Activated naive CD4-positive, alpha-beta T cell treated with anti-CD3 and anti-CD28 coated beads for 36 hours (primary cell): ENCODE measurements at regions not wholly inside any gene's neighbourhood (a gene's known extent, or its start where the extent isn't known, plus 50 kb on each side); places are given as distances from the start of the nearest gene placed in this dataset.
"Not testable (repeated sequence)": the region's sequence is repeated elsewhere in the genome, so short reads cannot be mapped to it uniquely, and the experiment has no call there.

Experiments used
- CTCF ChIA-PET: fragments of 350-600 bp; sonication (Branson Sonifier 250); formaldehyde crosslinking; loops from one replicate; lab custom pipeline; 2021; ENCODE audit warnings: antibody characterized with exemption; lab: Charles Lee
- DNase-seq: peaks from one replicate; pipeline ENCODE4 v3.0.0-alpha.2; 2020
- H3K27ac Mint-ChIP-seq: one replicate; pipeline ENCODE4 v1.8.0; 2021; ENCODE audit warnings: mild to moderate bottlenecking, mixed read lengths
- H3K27me3 Mint-ChIP-seq: one replicate; pipeline ENCODE4 v1.8.0; 2021; ENCODE audit warnings: low read depth, mixed read lengths
- H3K36me3 Mint-ChIP-seq: one replicate; pipeline ENCODE4 v1.8.0; 2021; ENCODE audit warnings: low read depth, mixed read lengths
- H3K4me1 Mint-ChIP-seq: one replicate; pipeline ENCODE4 v1.8.0; 2021; ENCODE audit warnings: low read depth, mixed read lengths
- H3K4me3 Mint-ChIP-seq: one replicate; pipeline ENCODE4 v1.8.0; 2021; ENCODE audit warnings: mild to moderate bottlenecking, moderate library complexity, mixed read lengths
- H3K9me3 Mint-ChIP-seq: one replicate; pipeline ENCODE4 v1.8.0; 2021; ENCODE audit warnings: mixed read lengths
- intact Hi-C: fragments of 100-400 bp; cut with micrococcal nuclease; formaldehyde crosslinking; loops from one replicate; pipeline ENCODE4 v1.15.1; 2023

DNA sequence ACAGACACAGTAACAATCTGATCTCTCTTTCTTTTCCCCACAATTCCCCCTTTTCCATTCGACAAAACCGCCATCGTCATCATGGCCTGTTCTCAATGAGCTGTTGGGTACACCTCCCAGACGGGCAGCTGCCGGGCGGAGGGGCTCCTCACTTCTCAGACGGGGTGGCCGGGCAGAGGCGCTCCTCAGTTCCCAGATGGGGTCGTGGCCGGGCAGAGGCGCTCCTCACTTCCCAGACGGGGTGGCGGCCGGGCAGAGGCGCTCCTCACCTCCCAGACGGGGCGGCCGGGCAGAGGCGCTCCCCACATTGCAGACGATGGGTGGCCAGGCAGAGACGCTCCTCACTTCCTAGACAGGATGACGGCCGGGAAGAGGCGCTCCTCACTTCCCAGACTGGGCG lies 415.5 kb downstream of the RSL24D1 start:
- CTCF ChIA-PET, intact Hi-C loops: not testable (repeated sequence)

DNA sequence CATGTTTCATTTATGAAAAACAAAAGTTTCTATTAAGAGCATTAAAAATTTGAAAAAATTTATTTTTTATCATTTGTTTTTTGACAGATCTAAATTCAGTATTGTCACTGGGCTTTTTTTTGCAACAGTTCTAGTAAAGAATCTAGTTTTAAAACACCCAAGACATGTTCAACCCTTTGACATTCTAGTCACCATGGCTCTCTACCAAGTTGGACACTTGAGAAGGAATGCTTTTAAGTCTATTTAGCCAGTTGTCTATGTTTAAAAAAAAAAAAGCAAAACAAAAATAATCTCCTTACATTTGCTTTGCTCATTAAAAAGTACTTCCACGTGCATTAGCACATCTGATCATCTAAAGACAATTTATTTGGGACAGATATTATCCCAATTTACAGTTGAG lies 417.5 kb downstream of the RSL24D1 start:
- Mint-ChIP-seq H3K27ac (no peak overlapping the region), H3K9me3 (peaks cover 5% of the 10 kb centered on the region), H3K36me3 (no peaks in the 10 kb centered on the region), H3K4me3 (no peak overlapping the region), H3K27me3 (peaks cover 3% of the 10 kb centered on the region), H3K4me1 (no peaks in the 10 kb centered on the region)
- CTCF ChIA-PET: no interaction called here
- intact Hi-C loops: no loop called here
- no peak for DNase-seq

More for the DNA sequence above, 415.5 kb downstream of the RSL24D1 start:
- not testable (repeated sequence) for H3K36me3 Mint-ChIP-seq, H3K4me1 Mint-ChIP-seq, H3K4me3 Mint-ChIP-seq, H3K9me3 Mint-ChIP-seq, DNase-seq, H3K27ac Mint-ChIP-seq, H3K27me3 Mint-ChIP-seq

DNA sequence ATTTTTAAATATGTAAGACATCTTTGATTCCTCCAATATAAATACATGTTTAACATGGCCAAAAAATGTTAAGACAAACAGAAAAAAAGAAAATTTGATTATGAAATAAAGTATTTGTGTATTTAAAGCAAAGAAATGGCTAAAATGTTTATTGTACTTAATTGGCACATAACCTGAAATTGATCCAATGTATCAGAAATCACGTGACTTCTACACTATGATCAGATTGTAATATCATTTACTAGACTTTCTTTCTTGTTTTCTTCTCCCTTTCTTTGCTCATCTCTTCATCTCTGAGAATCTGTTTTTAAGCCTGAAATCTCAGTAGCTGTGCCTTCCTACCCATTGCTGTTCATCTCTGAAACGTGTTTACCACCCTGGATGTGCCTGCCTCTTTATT lies 420.3 kb downstream of the RSL24D1 start:
- DNase-seq: no peak
- CTCF ChIA-PET: no interaction called here

DNA sequence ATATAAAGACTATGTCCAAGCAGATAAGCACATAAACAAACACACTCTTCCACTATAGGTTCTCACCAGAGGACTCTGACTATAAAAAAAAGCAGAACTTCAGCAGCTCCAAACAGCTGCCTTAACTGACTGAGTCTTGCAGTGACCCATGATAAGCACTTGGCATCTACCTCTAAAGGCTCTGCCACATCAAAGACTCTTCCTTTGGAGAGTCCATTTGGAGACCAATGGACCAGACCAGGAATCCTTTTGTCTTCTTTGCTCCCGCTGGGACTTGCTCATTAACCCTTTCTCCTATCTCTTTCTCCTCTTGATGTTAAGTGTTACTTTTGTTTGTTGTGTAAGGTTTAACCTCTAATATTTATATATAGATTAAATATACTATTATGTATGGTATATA lies 424.1 kb downstream of the RSL24D1 start:
- Mint-ChIP-seq H3K9me3 (peaks cover 5% of the 10 kb centered on the region), H3K27me3 (peaks cover 3% of the 10 kb centered on the region), H3K27ac (no peak overlapping the region), H3K36me3 (no peaks in the 10 kb centered on the region), H3K4me1 (no peaks in the 10 kb centered on the region), H3K4me3 (no peak overlapping the region)
- CTCF ChIA-PET: no interaction called here
- DNase-seq: no peak
- intact Hi-C loops: no loop called here

More for the DNA sequence above, 420.3 kb downstream of the RSL24D1 start:
- Mint-ChIP-seq H3K27me3 (no peaks in the 10 kb centered on the region), H3K9me3 (no peaks in the 10 kb centered on the region), H3K4me3 (no peak overlapping the region), H3K27ac (no peak overlapping the region), H3K36me3 (no peaks in the 10 kb centered on the region), H3K4me1 (no peaks in the 10 kb centered on the region)
- intact Hi-C loops: no loop called here

DNA sequence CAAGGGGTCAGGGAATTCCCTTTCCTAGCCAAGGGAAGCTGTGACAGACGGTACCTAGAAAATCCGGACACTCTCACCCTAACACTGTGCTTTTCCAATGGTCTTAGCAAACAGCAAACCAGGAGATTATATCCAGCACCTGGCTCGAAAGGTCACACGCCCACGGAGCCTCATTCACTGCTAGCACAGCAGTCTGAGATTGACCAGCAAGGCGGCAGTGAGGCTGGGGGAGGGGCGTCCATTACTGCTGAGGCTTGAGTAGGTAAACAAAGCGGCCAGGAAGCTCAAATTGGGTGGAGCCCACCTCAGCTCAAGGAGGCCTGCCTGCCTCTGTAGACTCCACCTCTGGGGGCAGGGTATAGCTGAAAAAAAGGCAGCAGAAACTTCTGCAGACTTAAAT lies 447.3 kb downstream of the RSL24D1 start:
- DNase-seq, H3K36me3 Mint-ChIP-seq, intact Hi-C loops, H3K4me3 Mint-ChIP-seq, H3K27me3 Mint-ChIP-seq, H3K4me1 Mint-ChIP-seq, H3K27ac Mint-ChIP-seq, CTCF ChIA-PET: not testable (repeated sequence)
- H3K9me3 Mint-ChIP-seq: peaks cover 10% of the 10 kb centered on the region

DNA sequence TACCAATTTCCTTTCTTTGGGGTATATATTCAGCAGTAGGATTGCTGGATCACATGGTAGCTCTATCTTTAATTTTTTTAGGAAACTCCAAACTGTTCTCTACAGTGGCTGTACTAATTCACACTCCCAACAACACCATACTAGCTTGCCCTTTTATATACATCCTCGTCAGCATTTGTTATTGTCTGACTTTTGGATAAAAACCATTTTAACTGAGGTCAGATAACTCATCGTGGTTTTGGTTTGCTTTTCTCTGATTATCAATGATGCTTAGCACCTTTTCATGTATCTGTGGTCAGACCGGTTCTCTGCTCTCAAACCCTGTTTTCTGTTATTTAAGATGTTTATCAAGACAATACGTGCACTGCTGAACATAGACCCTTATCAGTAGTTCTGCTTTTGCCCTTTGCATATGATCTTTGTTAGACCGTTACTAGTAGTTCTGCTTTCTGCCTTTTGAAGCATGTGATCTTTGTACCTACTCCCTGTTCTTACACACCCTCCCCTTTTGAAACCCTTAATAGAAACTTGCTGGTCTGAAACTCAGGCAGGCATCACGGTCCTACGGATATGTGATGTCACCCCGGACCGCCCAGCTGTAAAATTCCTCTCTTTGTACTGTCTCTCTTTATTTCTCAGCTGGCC lies 474.3 kb downstream of the RSL24D1 start:
- intact Hi-C loops: no loop called here
- H3K4me1 Mint-ChIP-seq: no peaks in the 10 kb centered on the region
- no peaks in the 10 kb centered on the region for H3K36me3 Mint-ChIP-seq
- no peaks in the 10 kb centered on the region for H3K27me3 Mint-ChIP-seq
- H3K4me3 Mint-ChIP-seq: no peak overlapping the region
- CTCF ChIA-PET: no interaction called here
- no peak for DNase-seq
- H3K9me3 Mint-ChIP-seq: peaks cover 12% of the 10 kb centered on the region
- no peak overlapping the region for H3K27ac Mint-ChIP-seq

DNA sequence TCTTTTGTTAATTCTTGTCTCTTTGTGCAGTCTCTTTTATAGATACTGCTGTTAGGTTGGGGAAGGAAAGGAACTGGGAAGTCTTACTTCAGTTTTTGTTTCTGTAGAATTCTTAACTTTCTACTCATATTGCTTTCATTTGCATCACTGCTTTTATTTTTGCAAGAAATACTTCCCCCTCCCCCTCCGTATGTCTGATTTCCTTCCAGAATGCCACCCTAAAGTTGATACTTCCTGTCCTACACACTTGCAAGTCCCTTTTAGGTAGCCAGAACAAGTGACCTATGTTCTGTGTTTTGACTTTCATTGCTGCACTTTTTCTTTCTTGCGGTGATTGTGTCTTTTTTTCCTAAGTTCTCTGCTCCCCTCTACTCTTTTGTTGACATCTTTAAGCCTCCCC lies 477.4 kb downstream of the RSL24D1 start:
- H3K27ac Mint-ChIP-seq: no peak overlapping the region
- no peak for DNase-seq
- H3K27me3 Mint-ChIP-seq: no peaks in the 10 kb centered on the region
- H3K36me3 Mint-ChIP-seq: no peaks in the 10 kb centered on the region
- intact Hi-C loops: no loop called here
- CTCF ChIA-PET: no interaction called here
- no peaks in the 10 kb centered on the region for H3K4me1 Mint-ChIP-seq
- no peak overlapping the region for H3K4me3 Mint-ChIP-seq
- peaks cover 12% of the 10 kb centered on the region for H3K9me3 Mint-ChIP-seq

DNA sequence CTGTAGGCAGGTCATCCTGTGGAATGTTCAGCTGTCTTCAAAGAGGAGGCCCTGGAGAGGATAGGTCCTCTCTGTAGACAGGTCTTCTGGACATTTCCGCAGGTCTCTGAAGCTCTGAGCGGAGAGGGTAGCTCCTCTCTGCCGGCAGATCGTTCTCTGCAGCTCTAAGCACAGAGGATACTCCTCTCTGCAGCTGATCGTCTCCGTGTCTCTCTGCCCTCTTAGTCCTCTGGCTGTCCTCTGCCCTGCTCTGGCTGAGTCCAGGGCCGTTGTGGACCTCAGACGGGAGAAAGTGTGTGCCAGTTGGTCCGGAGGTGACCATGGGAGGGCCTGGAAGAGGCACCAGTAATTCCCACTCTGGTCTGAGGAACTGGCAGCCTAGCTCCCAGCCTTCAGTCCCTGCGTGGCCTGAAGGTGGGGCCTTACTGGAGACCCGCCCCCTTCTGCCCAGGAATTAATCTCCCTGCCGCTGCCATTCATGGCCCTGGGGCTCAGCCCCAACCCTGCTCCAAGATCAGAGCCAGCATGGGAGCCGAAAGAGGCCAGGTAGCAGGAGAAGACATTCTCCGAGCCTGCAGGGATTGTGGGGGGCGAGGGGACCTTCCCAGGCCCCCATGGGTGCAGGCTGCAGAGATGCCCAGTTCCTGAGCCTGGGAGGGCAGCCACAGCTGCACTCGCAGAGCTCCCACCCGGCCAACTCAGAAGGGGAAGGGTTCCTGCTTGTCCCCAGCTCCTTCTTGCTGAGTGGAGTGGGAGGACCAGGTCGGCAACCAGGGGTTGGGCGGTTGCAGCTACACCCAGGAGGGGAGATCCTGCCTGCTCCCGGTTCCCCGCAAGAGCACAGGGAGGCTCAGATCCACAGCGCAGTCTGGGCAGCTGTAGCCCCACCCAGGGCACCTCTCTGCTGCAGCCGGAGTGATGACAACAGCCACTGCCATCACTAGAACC lies 488.7 kb downstream of the RSL24D1 start:
- Mint-ChIP-seq H3K9me3 (no peaks in the 10 kb centered on the region), H3K4me1 (no peaks in the 10 kb centered on the region), H3K36me3 (no peaks in the 10 kb centered on the region), H3K4me3 (no peak overlapping the region), H3K27me3 (no peaks in the 10 kb centered on the region), H3K27ac (no peak overlapping the region)
- intact Hi-C loops: no loop called here
- CTCF ChIA-PET: no interaction called here
- DNase-seq: no peak

DNA sequence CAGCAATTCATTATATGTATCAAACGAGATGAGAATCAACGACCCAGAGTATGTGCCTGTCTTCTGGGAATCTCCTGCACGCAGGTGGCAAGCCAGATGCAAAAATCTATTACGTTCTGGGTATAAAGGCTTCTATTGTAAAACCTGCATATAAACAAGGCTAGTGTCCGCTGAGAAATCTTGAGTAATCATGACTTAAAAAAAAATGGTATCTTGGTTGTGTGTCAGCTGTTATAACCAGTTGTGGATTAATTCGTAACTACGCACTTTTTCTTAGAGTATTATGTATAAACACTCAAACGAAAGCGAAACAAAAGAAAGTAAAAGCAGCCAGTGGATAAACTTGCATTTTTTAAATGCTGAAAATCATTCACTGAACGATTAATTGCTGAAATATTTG lies 509.1 kb downstream of the RSL24D1 start:
- CTCF ChIA-PET: no interaction called here
- DNase-seq: no peak
- Mint-ChIP-seq H3K4me3 (no peak overlapping the region), H3K4me1 (no peaks in the 10 kb centered on the region), H3K27me3 (peaks cover 7% of the 10 kb centered on the region), H3K9me3 (no peaks in the 10 kb centered on the region), H3K36me3 (no peaks in the 10 kb centered on the region), H3K27ac (no peak overlapping the region)
- intact Hi-C loops: no loop called here
